Lung (tissue), 11 donors: ENCODE measurements at regions not wholly inside any gene's neighbourhood (a gene's known extent, or its start where the extent isn't known, plus 50 kb on each side); places are given as distances from the start of the nearest gene placed in this dataset.

Experiments used
- ATAC-seq: fragments of 200-7000 bp; cut with Tn5 transposase; one replicate; pipeline ENCODE4 v1.9.1; 2020; ENCODE audit warnings: moderate number of reproducible peaks; ENCODE audit not compliant: insufficient read depth, low FRiP score
- DNase-seq, 3 donors: peaks; one replicate each; pipeline ENCODE4 v3.0.0-alpha.2; 2013 to 2017
- H3K27ac ChIP-seq, 2 donors: one replicate each; pipeline ENCODE4 v1.5.1; 2013; ENCODE audit warnings: mild to moderate bottlenecking in 2 of 2, moderate library complexity in 2 of 2, control low read depth in 1 of 2, inconsistent platforms in 1 of 2, low read depth in 1 of 2, low read length in 1 of 2
- H3K27me3 ChIP-seq, 3 donors: one replicate each; pipeline ENCODE4 v1.5.1; 2013; ENCODE audit warnings: low read length in 2 of 3; ENCODE audit not compliant: control insufficient read depth in 3 of 3, insufficient read depth in 3 of 3
- H3K36me3 ChIP-seq, 4 donors: one replicate each; pipeline ENCODE4 v1.5.1; 2013; ENCODE audit warnings: low read length in 4 of 4, mild to moderate bottlenecking in 1 of 4, moderate library complexity in 1 of 4; ENCODE audit not compliant: control insufficient read depth in 4 of 4, insufficient read depth in 4 of 4
- H3K4me1 ChIP-seq, 5 donors: one replicate each; pipeline ENCODE4 v1.5.1; 2013; ENCODE audit warnings: low read length in 5 of 5, mild to moderate bottlenecking in 2 of 5, moderate library complexity in 1 of 5; ENCODE audit not compliant: control insufficient read depth in 5 of 5, insufficient read depth in 5 of 5
- H3K4me3 ChIP-seq: one replicate; pipeline ENCODE4 v1.5.1; 2013; ENCODE audit warnings: mild to moderate bottlenecking, control low read depth, moderate library complexity
- H3K9ac ChIP-seq, 2 donors: one replicate each; pipeline ENCODE4 v1.5.1; 2013; ENCODE audit warnings: low read length in 2 of 2, control low read depth in 1 of 2; ENCODE audit not compliant: insufficient read depth in 1 of 2
- H3K9me3 ChIP-seq, 4 donors: one replicate each; pipeline ENCODE4 v1.5.1; 2013; ENCODE audit warnings: low read length in 3 of 4, mild to moderate bottlenecking in 1 of 4, moderate library complexity in 1 of 4; ENCODE audit not compliant: control insufficient read depth in 4 of 4, insufficient read depth in 3 of 4
- CTCF ChIP-seq: IDR thresholded peaks from 2 replicates; pipeline ENCODE4 v1.5.1; 2012; ENCODE audit warnings: mild to moderate bottlenecking; ENCODE audit errors: control extremely low read depth, extremely low read depth
- WGBS, 2 donors: extraction: QIAGEN DNeasy Blood & Tissue Kit; methylation state at CpG; one replicate each; pipeline ENCODE4 v1.1.7; 2013; 5-methylcytosine and 5-hydroxymethylcytosine counted together
- donor health status: control.
- donor health status: control.
- donor health status: Bipolar disorder and iron deficiency.
- donor health status: healthy.
- donor health status: DM: yes; HTN: yes; CAD: no.

- H3K9ac ChIP-seq = no peak overlapping the region
- no peaks in the 10 kb centered on the region for H3K27me3 ChIP-seq
- no peaks in the 10 kb centered on the region for H3K36me3 ChIP-seq
- 51 to 57% methylated on average over 5 of the region's 5 CpGs for WGBS, 2 donors
- H3K9me3 ChIP-seq = peaks cover 0 to 3% (median 0%) of the 10 kb centered on the region in 4 donors
- H3K4me1 ChIP-seq = peaks cover 0 to 4% (median 0%) of the 10 kb centered on the region in 5 donors
- TF ChIP-seq CTCF = no peak
- no peak overlapping the region for H3K27ac ChIP-seq
- DNase-seq = peak; percentile 55 to 67 (median 60)
- no peak overlapping the region for H3K4me3 ChIP-seq
- no peak for ATAC-seq
These were observed 365.7 kb upstream of the CADM1 start for GRCh38 chr11:115869780-115870431.

GRCh38 chr11:115869131-115869530, 364.9 kb upstream of the CADM1 start:
- Histone ChIP-seq H3K4me1 (peaks cover 0 to 4% (median 0%) of the 10 kb centered on the region in 5 donors), H3K9me3 (peaks cover 0 to 3% (median 0%) of the 10 kb centered on the region in 4 donors), H3K27ac (no peak overlapping the region), H3K36me3 (no peaks in the 10 kb centered on the region), H3K9ac (no peak overlapping the region), H3K27me3 (no peaks in the 10 kb centered on the region), H3K4me3 (no peak overlapping the region)
- DNase-seq (no peak), ATAC-seq (no peak)
- WGBS, 2 donors = 90 to 92% methylated on average over 2 of the region's 2 CpGs
- no peak for TF ChIP-seq CTCF

- ATAC-seq = no peak
- H3K27ac ChIP-seq = no peak overlapping the region
- H3K36me3 ChIP-seq = no peaks in the 10 kb centered on the region
- H3K27me3 ChIP-seq = no peaks in the 10 kb centered on the region
- 91% methylated on average over 1 of the region's 1 CpG for WGBS, 2 donors
- DNase-seq = no peak
- no peak overlapping the region for H3K9ac ChIP-seq
- H3K9me3 ChIP-seq = no peaks in the 10 kb centered on the region
- H3K4me3 ChIP-seq = no peak overlapping the region
- no peak for TF ChIP-seq CTCF
- no peaks in the 10 kb centered on the region for H3K4me1 ChIP-seq
These were observed 356.0 kb upstream of the CADM1 start for GRCh38 chr11:115860246-115860645.

- Histone ChIP-seq H3K36me3 (no peaks in the 10 kb centered on the region), H3K4me1 (no peaks in the 10 kb centered on the region), H3K27me3 (no peaks in the 10 kb centered on the region), H3K9ac (no peak overlapping the region), H3K4me3 (no peak overlapping the region), H3K27ac (no peak overlapping the region), H3K9me3 (peaks cover 0 to 3% (median 2%) of the 10 kb centered on the region in 4 donors)
- DNase-seq (peak in 1 of 3 donors; percentile 8), ATAC-seq (no peak)
- 39 to 61% methylated on average over 1 of the region's 1 CpG for WGBS, 2 donors
- TF ChIP-seq CTCF = no peak
These were observed 344.4 kb upstream of the CADM1 start for GRCh38 chr11:115848611-115849010.
